ENCODE measurements at regions not wholly inside any gene's neighbourhood (a gene's known extent, or its start where the extent isn't known, plus 50 kb on each side); places are given as distances from the start of the nearest gene placed in this dataset.
"Not testable (repeated sequence)": the region's sequence is repeated elsewhere in the genome, so short reads cannot be mapped to it uniquely, and the experiment has no call there.

DNA sequence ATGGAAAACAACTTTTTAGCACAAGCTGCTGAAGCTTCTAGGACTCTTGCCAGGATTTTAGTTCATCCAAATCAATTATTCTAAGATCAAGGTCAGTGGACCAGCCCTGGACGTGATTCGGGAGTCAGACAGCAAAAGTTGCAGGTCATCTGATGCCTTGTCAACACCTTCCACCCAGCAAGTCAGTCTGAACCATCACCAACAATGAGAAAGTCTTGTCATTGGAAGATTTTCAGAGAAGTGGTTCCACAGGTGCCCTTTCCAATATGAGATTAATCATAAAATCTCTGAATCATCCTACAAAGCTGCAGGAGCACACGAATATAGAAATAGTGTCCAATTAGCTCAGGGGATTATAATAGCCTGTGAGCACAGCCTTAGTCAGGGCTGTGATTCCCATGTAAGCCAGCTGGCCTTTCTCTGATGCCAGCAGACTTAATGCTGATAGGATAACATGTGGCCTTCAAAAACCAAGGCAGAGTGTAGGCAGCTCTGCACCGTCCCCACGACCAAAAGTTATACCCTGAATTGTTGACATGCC, 445.0 kb upstream of the TRPC7 start:
- DNase-seq, result no peak

GRCh38 chr5:136809382-136809781, 444.0 kb upstream of the TRPC7 start:
- no peak for DNase-seq

GRCh38 chr5:136808756-136809155, 443.4 kb upstream of the TRPC7 start:
- no peak for DNase-seq

DNA sequence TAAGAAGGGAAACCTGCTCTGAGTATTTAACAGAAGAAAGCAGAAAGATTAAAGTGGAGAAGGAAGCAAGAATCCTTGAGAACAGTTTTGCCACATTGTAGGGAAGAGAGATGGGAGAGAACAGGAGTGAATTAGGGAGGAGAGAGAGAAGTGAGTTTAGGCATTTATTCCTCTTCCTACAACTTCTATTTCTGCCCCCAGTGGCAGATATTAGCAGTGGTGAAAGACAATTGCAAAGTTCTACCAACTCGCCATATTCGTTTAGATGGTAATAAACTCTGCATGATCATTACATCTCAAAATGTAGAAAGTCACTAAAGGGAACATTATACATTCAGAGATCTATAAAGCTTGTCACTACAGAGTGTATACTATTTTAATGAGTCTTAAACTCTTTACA, 440.1 kb upstream of the TRPC7 start:
- no peak for DNase-seq

DNA sequence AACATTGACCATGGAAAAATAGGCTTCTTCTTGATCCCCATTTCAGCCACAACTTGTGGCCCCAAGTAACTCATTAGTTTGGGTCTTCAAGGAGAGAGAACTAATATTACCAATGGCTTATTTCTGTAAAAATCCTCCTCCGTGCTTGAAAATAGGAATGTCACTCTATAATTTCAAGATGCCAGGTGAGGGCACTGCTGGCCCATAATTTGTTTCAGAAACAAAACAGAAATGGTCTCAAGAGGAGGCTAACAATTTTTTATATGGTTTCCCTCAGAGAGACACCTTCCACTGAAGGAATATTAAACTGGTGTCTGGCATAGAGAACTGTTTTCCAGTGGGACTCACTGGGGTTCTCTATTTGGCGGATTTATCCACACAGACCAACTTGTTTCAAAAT, 437.0 kb upstream of the TRPC7 start:
- DNase-seq, result no peak

DNA sequence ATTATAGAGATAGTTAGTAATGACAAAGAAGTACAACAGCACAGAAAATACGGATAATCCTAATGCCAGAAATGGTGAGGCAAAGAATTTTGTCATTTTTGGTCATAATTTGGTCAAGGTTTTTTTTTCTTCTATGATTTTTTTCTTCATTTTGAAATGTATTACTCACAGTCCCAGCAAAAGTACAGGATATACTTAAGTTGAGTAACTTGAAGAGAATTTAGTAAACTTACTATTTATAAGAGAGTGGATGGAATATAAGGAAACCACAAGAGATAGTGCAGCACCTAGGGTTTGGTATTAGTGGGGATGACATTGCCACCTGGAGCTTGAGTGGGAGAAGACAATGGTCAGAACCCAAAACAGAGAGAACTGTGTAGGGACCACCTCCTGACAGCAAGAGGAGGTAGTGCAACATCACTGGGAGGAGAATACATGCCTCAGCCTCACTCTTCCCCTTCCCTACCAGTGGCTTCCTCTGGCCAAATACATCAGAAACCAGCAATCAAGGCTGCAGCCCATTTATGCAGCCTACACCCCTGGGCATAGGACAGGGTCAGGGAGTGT, 434.5 kb upstream of the TRPC7 start:
- DNase-seq, result no peak

DNA sequence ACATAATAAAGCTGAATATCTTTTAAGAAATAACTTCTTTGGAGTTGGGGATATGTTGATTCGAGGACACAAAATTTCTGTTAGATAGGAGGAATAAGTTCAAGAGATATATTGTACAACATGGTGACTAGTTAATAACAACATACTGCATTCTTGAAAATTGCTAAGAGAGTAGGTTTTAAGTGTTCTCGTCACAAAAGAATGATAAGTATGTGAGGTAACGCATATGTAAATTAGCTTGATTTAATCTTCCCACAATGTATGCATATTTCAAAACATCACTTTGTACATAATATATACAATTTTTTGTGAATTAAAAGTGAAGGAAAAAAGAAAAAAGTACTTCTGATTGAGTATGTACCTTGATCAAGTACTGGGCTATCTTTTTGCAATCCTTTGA, 428.0 kb upstream of the TRPC7 start:
- DNase-seq, result no peak

- no peak for DNase-seq
Observed at GRCh38 chr5:136781464-136781863, 416.1 kb upstream of the TRPC7 start.

GRCh38 chr5:136780518-136780917, 415.2 kb upstream of the TRPC7 start:
- no peak for DNase-seq

- DNase-seq, result no peak
Observed at GRCh38 chr5:136776022-136776927, 410.9 kb upstream of the TRPC7 start.

DNA sequence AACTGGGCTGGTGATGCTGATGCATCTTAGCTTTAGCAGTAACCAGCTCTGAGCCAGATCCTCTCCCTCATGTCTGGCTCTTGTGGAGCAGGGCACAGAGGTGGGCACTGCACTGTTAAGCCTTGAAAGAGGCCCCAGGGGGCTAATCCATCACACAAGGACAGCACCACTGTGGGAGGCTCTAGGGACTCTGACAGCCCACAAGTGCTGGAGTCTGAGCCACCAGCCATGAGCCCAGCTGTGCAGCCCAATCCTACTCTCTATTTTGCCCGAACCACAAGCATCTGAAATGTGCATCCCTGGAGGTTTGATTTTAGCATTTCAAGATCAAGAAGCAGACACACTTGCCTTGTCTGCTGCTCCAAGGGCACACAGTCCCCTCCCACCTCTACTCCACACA, 407.1 kb upstream of the TRPC7 start:
- DNase-seq, result no peak

- DNase-seq, result peak; percentile 26
Observed at GRCh38 chr5:136769900-136770684, 404.7 kb upstream of the TRPC7 start.

DNA sequence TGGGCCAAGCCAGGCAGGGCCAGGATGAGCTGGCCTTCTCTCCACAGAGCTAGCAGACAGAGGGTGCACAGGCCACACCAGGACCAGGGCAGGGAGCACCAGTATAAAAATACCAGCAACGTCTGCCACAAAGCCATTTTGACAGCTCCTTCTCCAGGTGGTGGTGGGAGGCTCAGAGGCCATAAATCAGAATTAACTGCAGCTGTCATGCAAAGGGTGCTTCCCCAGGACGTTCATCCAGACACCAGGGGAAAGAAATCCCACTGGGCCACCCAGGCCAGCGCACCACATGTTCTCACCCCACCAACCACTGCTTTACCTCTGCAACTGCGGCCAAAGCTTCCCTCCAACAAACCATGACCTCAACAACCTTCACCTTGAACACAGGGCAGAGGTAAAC, 403.7 kb upstream of the TRPC7 start:
- no peak for DNase-seq

- no peak for DNase-seq
Observed at GRCh38 chr5:136768457-136768856, 403.1 kb upstream of the TRPC7 start.

GRCh38 chr5:136766456-136766855, 401.1 kb upstream of the TRPC7 start:
- DNase-seq, result no peak

DNA sequence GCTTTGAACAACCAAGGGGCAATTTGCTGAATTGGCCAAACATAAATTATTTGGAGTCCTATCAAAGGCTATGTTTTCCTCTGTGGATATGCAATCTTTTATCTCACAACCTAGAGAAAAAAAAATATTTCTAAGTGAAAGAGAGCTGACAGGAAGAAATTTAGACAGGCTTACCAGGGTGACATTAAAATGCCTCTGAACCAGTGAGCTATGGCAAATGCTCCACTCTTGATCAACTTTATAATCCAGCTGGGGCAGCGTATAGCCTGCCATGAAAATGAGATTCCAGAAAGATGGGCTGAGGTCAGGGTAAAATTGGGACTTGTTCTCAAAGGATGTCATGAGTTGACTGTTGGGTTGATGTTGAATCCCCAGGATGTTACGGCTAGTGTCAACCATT, 399.3 kb upstream of the TRPC7 start:
- no peak for DNase-seq

DNA sequence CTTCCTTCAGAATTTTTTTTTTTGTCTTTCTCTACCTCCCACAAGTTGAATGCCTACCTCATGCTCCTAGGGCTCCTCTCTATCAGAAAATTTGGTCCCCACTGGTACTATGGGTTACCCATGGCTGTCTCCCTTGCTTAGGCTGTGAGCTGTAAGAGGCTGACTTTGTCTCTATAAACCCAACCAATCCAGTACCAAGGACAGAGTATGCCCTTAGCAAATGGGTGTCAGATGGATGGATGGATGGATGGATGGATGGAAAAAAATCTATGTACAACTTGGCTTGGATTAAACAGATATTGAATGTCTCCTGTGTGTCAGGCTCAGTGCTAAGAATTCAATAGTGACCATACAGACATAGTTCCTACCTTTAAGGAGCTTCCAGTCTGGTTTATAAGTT, 398.2 kb upstream of the TRPC7 start:
- no peak for DNase-seq

- no peak for DNase-seq
Observed at GRCh38 chr5:136754216-136754615, 388.9 kb upstream of the TRPC7 start.

DNA sequence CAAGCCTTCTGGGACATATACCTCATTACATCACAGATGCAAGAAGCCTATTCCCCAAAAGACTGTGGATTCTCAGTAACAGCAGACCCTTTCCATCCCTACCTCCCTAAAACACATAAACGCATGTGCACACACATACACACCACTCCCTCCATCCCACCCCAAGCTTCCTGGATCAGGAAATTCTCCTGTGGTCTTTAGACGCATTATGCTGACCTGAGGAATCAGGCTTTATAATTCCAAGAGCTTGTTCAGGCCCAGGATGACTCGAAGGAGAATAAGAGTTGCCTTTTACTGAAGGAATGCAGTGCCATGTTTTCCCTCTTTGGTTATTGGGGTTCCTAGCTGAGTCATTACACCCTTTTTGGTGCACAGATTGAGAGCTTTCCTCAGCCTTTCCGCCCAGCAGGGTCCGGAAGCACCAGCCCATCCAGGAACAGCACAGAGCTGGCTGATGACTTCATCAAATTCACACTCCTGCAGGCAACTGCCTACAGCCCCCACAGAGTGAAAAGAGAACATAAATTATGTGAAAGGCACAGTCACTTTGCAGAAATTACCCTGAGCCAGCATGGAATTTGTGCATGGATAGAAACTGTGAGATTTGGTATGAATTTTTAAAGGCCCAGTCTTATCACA, 385.0 kb upstream of the TRPC7 start:
- no peak for DNase-seq

DNA sequence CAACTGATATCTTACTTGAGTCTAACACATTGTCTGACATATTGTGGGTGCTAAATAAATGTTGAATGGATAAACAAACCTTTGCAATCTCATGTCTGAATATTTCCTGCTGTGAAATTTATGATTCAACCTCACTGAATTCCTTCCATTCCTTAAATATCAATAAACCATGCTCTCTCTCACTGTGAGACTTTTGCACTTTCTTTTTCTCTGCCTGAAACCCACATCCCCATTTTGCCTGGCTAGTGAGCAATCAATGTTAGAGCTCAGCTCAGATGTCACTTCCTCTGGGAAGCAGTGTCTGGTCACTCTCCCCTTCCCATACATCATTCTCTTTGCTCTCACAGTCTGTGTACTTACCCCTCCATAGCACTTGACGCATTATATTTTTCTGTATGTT, 383.7 kb upstream of the TRPC7 start:
- no peak for DNase-seq

DNA sequence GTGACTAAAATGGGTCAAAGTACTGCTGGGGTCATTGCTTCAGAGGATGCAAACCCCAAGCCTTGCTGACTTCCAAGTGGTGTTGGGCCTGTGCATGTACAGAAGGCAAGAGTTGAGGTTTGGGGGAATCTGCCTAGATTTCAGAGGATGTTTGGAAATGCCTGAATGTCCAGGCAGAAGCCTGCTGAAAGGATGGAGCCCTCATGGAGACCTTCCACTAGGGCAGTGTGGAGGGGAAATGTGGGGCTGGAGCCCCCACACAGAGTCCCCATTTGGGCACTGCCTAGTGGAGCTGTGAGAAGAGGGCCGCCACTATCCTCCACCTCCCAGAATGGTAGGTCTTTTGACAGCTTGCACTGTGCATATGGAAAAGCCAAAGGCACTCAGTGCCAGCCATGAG, 377.7 kb upstream of the TRPC7 start:
- DNase-seq, result no peak

DNA sequence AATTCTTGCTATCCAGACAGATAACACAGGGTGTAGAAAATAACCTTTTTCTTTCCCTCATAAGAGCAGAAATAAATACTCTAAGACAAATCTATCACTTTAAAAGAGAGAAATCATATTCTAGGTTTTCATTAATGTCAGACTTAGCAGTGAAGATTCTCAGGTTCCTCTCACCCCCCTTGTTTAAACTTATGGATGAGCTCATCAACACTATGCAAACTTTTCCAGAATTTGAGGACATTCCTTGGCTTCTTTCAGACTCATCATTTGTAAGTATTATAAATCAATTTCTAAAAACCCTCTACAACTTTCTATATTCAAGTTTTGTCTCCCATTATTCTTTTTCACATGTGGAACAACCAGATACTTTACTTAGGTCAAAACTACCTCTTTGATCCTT, 374.9 kb upstream of the TRPC7 start:
- DNase-seq, result no peak

GRCh38 chr5:136739271-136739670, 373.9 kb upstream of the TRPC7 start:
- DNase-seq, result not testable (repeated sequence)
